Hepatocyte (in vitro differentiated cells): ENCODE measurements at regions not wholly inside any gene's neighbourhood (a gene's known extent, or its start where the extent isn't known, plus 50 kb on each side); places are given as distances from the start of the nearest gene placed in this dataset.

Experiments used
- EZH2 ChIP-seq: fragments of 200-600 bp; sonication (generic); IDR thresholded peaks from 2 replicates; pipeline ENCODE4 v1.6.1; 2016; ENCODE audit warnings: antibody characterized with exemption, mild to moderate bottlenecking, borderline replicate concordance
- EZH2phosphoT487 ChIP-seq: fragments of 200-600 bp; sonication (generic); IDR thresholded peaks from one replicate; pipeline ENCODE4 v1.6.1; 2018; ENCODE audit warnings: antibody characterized with exemption, mild to moderate bottlenecking, low read depth, moderate library complexity; ENCODE audit not compliant: unreplicated experiment, severe bottlenecking
- TF ChIP-seq, protein P1 (sequence below): fragments of 200-600 bp; sonication (generic); IDR thresholded peaks from 2 replicates; pipeline ENCODE4 v1.5.1; 2016; ENCODE audit warnings: antibody characterized with exemption, mild to moderate bottlenecking; ENCODE audit not compliant: poor library complexity

GRCh38 chr3:6526861-6527260 lies 334.1 kb upstream of the GRM7 start:
- TF ChIP-seq, protein P1, sequence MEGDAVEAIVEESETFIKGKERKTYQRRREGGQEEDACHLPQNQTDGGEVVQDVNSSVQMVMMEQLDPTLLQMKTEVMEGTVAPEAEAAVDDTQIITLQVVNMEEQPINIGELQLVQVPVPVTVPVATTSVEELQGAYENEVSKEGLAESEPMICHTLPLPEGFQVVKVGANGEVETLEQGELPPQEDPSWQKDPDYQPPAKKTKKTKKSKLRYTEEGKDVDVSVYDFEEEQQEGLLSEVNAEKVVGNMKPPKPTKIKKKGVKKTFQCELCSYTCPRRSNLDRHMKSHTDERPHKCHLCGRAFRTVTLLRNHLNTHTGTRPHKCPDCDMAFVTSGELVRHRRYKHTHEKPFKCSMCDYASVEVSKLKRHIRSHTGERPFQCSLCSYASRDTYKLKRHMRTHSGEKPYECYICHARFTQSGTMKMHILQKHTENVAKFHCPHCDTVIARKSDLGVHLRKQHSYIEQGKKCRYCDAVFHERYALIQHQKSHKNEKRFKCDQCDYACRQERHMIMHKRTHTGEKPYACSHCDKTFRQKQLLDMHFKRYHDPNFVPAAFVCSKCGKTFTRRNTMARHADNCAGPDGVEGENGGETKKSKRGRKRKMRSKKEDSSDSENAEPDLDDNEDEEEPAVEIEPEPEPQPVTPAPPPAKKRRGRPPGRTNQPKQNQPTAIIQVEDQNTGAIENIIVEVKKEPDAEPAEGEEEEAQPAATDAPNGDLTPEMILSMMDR, result no peak
- TF ChIP-seq EZH2, result no peak
- TF ChIP-seq EZH2phosphoT487, result no peak
